ENCODE measurements at regions not wholly inside any gene's neighbourhood (a gene's known extent, or its start where the extent isn't known, plus 50 kb on each side); places are given as distances from the start of the nearest gene placed in this dataset.
"Not testable (repeated sequence)": the region's sequence is repeated elsewhere in the genome, so short reads cannot be mapped to it uniquely, and the experiment has no call there.

DNA sequence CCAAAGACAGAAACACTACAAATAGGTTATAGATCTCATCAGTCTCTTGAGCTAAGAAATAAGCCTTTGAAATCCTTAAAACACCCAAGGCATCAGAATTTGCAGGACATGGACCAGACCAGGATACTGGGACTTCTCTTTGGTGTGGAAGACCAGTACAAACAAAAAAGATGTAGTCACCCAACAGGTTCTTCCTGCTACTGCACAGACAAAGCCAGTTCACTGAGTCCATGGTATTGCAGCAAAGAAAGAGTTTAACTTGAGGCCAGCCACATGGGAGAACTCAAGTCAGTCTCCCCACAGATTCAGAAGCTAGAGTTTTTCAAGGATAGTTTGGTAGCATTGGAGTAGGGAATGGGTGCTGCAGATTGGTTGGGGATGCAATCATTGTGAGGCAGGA is 169.6 kb upstream of the NDUFV2 start:
- H3K27me3 ChIP-seq, result no peaks in the 10 kb centered on the region
- H3K4me3 ChIP-seq (replicated peaks in 1 of 3), result no peak overlapping the region
- TF ChIP-seq, protein P1, sequence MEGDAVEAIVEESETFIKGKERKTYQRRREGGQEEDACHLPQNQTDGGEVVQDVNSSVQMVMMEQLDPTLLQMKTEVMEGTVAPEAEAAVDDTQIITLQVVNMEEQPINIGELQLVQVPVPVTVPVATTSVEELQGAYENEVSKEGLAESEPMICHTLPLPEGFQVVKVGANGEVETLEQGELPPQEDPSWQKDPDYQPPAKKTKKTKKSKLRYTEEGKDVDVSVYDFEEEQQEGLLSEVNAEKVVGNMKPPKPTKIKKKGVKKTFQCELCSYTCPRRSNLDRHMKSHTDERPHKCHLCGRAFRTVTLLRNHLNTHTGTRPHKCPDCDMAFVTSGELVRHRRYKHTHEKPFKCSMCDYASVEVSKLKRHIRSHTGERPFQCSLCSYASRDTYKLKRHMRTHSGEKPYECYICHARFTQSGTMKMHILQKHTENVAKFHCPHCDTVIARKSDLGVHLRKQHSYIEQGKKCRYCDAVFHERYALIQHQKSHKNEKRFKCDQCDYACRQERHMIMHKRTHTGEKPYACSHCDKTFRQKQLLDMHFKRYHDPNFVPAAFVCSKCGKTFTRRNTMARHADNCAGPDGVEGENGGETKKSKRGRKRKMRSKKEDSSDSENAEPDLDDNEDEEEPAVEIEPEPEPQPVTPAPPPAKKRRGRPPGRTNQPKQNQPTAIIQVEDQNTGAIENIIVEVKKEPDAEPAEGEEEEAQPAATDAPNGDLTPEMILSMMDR (IDR thresholded peaks at IDR 0.05), result no peak
- no peak for TF ChIP-seq POLR2A (IDR thresholded peaks at IDR 0.05)
- no peaks in the 10 kb centered on the region for H3K9me3 ChIP-seq
- H3K4me1 ChIP-seq, result no peaks in the 10 kb centered on the region
- no peaks in the 10 kb centered on the region for H3K36me3 ChIP-seq
- intact Hi-C loops (cut with DNase I), result no loop called here
- H3K27ac ChIP-seq, result no peak overlapping the region
- DNase-seq, result no peak

DNA sequence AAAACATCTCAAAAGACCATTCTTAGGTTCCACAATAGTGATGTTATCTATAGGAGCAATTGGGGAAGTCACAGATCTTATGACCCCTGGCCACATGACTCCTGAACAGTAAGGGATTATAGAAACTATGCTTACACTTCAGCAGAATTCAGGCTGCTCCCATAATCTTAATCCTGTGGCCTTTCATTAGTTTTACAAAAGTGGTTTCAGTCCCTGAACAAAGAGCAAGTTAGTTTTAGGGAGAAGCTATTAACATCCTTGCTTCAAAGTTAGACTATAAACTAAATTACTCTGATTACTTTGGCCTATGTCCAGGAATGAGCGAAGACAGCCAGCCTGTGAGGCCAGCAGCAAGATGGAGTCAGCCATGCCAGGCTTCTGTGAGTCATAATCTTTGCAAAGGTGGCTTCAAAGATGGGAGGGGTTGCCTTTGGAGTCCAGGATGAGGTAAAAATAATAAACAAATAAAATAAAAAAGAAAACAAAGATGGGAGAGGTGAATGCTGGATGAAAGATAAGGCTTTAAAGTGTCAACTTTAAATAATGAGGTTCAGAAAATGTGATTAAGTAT is 168.7 kb upstream of the NDUFV2 start:
- Histone ChIP-seq H3K27me3 (no peaks in the 10 kb centered on the region), H3K36me3 (no peaks in the 10 kb centered on the region), H3K4me1 (no peaks in the 10 kb centered on the region), H3K27ac (no peak overlapping the region), H3K9me3 (no peaks in the 10 kb centered on the region), H3K4me3 (replicated peaks in 1 of 3) (no peak overlapping the region)
- no peak for TF ChIP-seq POLR2A (IDR thresholded peaks at IDR 0.05)
- TF ChIP-seq, protein P1 (IDR thresholded peaks at IDR 0.05), result no peak
- no peak for DNase-seq
- intact Hi-C loops (cut with DNase I), result no loop called here
- 75 to 87% methylated on average over 1 of the region's 1 CpG for WGBS, 2 donors

DNA sequence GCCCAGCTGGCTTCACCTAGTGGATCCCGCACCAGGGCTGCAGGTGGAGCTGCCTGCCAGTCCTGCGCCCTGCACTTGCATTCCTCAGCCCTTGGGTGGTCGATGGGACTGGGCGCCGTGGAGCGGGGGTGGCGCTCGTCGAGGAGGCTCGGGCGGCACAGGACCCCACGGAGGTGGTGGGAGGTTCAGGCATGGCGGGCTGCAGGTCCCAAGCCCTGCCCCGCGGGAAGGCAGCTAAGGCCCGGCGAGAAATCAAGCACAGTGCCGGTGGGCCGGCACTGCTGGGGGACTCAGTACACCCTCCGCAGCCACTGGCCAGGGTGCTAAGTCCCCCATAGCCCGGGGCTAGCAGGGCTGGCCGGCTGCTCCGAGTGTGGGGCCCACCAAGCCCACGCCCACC is 167.2 kb upstream of the NDUFV2 start:
- H3K9me3 ChIP-seq; intact Hi-C loops (cut with DNase I); H3K27me3 ChIP-seq; H3K4me3 ChIP-seq (replicated peaks in 1 of 3); H3K36me3 ChIP-seq; H3K27ac ChIP-seq; H3K4me1 ChIP-seq; DNase-seq: not testable (repeated sequence)
- 91 to 93% methylated on average over 11 to 18 of the region's 24 CpGs for WGBS, 2 donors

DNA sequence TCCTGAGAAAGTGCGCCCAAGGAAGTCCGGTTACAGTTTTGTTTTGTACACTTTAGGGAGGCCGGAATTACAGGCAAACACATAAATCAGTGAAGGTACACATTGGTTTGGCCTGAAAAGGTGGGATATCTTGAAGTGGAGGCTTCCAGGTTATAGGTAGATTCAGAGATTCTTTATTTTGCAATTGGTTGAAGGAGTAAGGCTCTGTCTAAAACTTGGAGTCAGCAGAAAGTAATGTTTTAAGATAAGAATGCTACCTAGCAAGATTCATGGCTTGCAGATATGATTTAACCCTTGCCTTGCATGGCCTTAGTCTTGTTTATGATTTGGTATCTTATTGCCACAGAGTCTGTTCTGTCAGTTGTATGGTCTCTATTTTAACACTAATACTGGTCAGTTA is 165.9 kb upstream of the NDUFV2 start:
- H3K36me3 ChIP-seq, result no peaks in the 10 kb centered on the region
- 77 to 85% methylated on average over 3 of the region's 3 CpGs for WGBS, 2 donors
- no peaks in the 10 kb centered on the region for H3K27me3 ChIP-seq
- intact Hi-C loops (cut with DNase I), result no loop called here
- H3K4me3 ChIP-seq (replicated peaks in 1 of 3), result no peak overlapping the region
- no peak overlapping the region for H3K27ac ChIP-seq
- TF ChIP-seq, protein P1 (IDR thresholded peaks at IDR 0.05), result no peak
- TF ChIP-seq POLR2A (IDR thresholded peaks at IDR 0.05), result no peak
- no peaks in the 10 kb centered on the region for H3K9me3 ChIP-seq
- H3K4me1 ChIP-seq, result no peaks in the 10 kb centered on the region
- no peak for DNase-seq

DNA sequence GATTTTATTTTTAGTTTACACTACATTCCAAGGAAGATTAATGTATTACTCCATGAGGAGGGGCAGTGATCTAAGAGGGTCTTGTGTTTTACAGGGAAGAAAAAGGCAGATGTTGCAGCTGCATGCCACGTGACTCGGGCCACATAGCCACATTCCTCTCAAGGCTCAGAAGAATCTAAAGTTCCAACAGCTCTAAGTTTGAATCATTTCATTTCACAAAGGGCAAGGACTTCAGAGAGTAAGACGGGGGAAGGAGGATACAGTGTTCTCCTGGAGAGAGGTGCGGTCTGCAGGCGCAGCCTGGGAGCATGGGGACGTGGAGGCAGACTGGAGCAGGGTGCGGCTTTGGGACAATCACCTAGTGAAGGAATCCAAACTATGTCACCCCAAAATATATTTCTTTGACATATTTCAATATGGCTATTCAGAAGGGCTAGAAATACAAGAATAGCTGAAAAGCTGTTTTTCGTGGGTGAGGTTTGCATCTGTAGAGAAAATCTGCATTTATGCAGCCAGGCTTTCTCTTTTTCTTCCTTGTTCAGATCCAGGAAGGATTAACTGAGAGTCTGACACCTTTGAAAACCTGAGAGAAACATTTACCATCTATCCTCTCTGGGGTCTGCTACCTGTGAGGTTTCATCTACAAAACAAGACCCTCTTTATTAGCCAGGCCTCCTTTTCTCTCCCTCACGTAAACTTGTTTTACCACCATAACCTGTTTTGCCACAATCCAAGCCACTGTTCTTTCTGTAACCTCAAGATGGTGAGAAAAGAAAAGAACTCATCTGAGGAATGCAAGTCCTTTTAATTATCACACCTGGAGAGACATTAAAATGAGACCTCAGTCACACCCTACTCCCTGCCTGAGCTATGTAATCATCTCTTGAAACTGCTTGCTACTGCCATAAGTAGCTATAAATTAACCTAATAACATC is 165.1 kb upstream of the NDUFV2 start:
- no peak for DNase-seq
- Histone ChIP-seq H3K36me3 (no peaks in the 10 kb centered on the region), H3K27ac (no peak overlapping the region), H3K27me3 (no peaks in the 10 kb centered on the region), H3K9me3 (no peaks in the 10 kb centered on the region), H3K4me3 (replicated peaks in 1 of 3) (no peak overlapping the region), H3K4me1 (no peaks in the 10 kb centered on the region)
- intact Hi-C loops (cut with DNase I), result no loop called here
- no peak for TF ChIP-seq POLR2A (IDR thresholded peaks at IDR 0.05)
- TF ChIP-seq, protein P1 (IDR thresholded peaks at IDR 0.05), result no peak
- 84 to 87% methylated on average over 9 of the region's 9 CpGs for WGBS, 2 donors

All from thyroid gland (tissue), 4 donors.